HUES6 (cell line): ENCODE measurements at regions not wholly inside any gene's neighbourhood (a gene's known extent, or its start where the extent isn't known, plus 50 kb on each side); places are given as distances from the start of the nearest gene placed in this dataset.
"Not testable (repeated sequence)": the region's sequence is repeated elsewhere in the genome, so short reads cannot be mapped to it uniquely, and the experiment has no call there.

Experiments used
- H3K27ac ChIP-seq: 2 replicates; pipeline ENCODE4 v1.7.0; 2013; ENCODE audit warnings: low read depth, mild to moderate bottlenecking, low read length, inconsistent platforms
- H3K27me3 ChIP-seq: 2 replicates; pipeline ENCODE4 v1.6.1; 2013; ENCODE audit warnings: low read length; ENCODE audit not compliant: control insufficient read depth, insufficient read depth
- H3K36me3 ChIP-seq: 2 replicates; pipeline ENCODE4 v1.6.1; 2013; ENCODE audit warnings: low read length; ENCODE audit not compliant: control insufficient read depth, insufficient read depth
- H3K4me1 ChIP-seq: 2 replicates; pipeline ENCODE4 v1.6.1; 2013; ENCODE audit warnings: low read length; ENCODE audit not compliant: control insufficient read depth, insufficient read depth
- H3K4me3 ChIP-seq: 2 replicates; pipeline ENCODE4 v1.5.1; 2013; ENCODE audit warnings: low read depth, low read length
- H3K9ac ChIP-seq: one replicate; pipeline ENCODE4 v1.6.1; 2013; ENCODE audit warnings: mild to moderate bottlenecking, low read length
- H3K9me3 ChIP-seq: 2 replicates; pipeline ENCODE4 v1.6.1; 2013; ENCODE audit warnings: low read depth, low read length; ENCODE audit not compliant: control insufficient read depth, insufficient read depth

- H3K4me1 ChIP-seq: peaks cover 24% of the 10 kb centered on the region
- no peaks in the 10 kb centered on the region for H3K36me3 ChIP-seq
- H3K9me3 ChIP-seq: peaks cover 2% of the 10 kb centered on the region
Measured at GRCh38 chr16:52113533-52114183, 433.3 kb downstream of the TOX3 start.

GRCh38 chr16:52104993-52105392 is 441.9 kb downstream of the TOX3 start:
- not testable (repeated sequence) for H3K27ac ChIP-seq, H3K4me1 ChIP-seq, H3K4me3 ChIP-seq, H3K9ac ChIP-seq, H3K27me3 ChIP-seq, H3K36me3 ChIP-seq, H3K9me3 ChIP-seq

More at GRCh38 chr16:52113533-52114183, 433.3 kb downstream of the TOX3 start:
- Histone ChIP-seq H3K27ac (no peak overlapping the region), H3K9ac (no peak overlapping the region), H3K27me3 (no peaks in the 10 kb centered on the region), H3K4me3 (no peak overlapping the region)

DNA sequence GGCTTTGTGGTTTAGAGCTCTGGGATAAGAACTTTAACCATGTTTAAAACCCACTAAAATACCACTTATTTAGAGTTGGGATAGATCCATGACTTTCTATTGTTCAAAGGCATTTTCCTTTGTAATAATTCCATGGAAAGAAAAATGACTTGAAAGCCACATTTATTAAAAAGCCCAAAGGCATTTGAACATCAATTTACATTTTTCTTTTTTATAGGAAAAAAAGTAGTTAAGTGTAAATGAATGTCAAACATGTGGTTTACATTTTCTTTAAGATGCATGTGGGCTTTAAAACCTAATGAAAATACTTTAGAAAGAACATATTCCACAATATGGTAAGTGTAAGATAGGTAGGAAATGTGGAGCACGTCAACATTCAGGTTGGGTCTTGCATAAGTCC is 443.2 kb downstream of the TOX3 start:
- no peaks in the 10 kb centered on the region for H3K4me1 ChIP-seq
- H3K9me3 ChIP-seq: no peaks in the 10 kb centered on the region
- H3K9ac ChIP-seq: no peak overlapping the region
- H3K27me3 ChIP-seq: no peaks in the 10 kb centered on the region
- no peak overlapping the region for H3K4me3 ChIP-seq
- no peak overlapping the region for H3K27ac ChIP-seq
- no peaks in the 10 kb centered on the region for H3K36me3 ChIP-seq

- Histone ChIP-seq H3K9ac (no peak overlapping the region), H3K4me1 (no peaks in the 10 kb centered on the region), H3K36me3 (no peaks in the 10 kb centered on the region), H3K27me3 (no peaks in the 10 kb centered on the region), H3K4me3 (no peak overlapping the region), H3K9me3 (no peaks in the 10 kb centered on the region), H3K27ac (no peak overlapping the region)
Measured at GRCh38 chr16:52101246-52101645, 445.7 kb downstream of the TOX3 start.

DNA sequence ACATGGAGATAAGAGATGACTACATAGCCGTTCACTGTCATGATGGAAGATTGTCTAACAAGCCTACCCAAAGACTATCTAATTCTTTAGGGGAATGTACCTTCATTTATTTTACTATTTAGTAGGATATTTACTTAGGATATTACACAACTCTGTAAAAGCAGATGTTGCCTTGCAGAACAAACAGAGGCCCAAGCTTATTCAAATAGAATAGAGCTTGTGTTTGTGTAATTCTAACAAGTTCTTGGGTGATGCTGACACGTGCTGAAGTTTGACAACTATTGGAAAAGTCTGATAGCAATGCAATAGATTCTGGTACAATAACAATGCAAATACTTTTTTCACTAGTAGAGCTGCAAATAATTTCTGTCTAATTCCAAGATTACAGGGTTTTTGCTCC is 447.6 kb downstream of the TOX3 start:
- Histone ChIP-seq H3K9ac (no peak overlapping the region), H3K9me3 (no peaks in the 10 kb centered on the region), H3K27ac (no peak overlapping the region), H3K27me3 (no peaks in the 10 kb centered on the region), H3K36me3 (no peaks in the 10 kb centered on the region), H3K4me3 (no peak overlapping the region), H3K4me1 (no peaks in the 10 kb centered on the region)

- no peaks in the 10 kb centered on the region for H3K9me3 ChIP-seq
- H3K27ac ChIP-seq: no peak overlapping the region
- H3K27me3 ChIP-seq: no peaks in the 10 kb centered on the region
- no peak overlapping the region for H3K9ac ChIP-seq
- no peak overlapping the region for H3K4me3 ChIP-seq
- no peaks in the 10 kb centered on the region for H3K36me3 ChIP-seq
- no peaks in the 10 kb centered on the region for H3K4me1 ChIP-seq
Measured at GRCh38 chr16:52095471-52095870, 451.5 kb downstream of the TOX3 start.

- H3K27ac ChIP-seq: no peak overlapping the region
- no peaks in the 10 kb centered on the region for H3K9me3 ChIP-seq
- H3K4me1 ChIP-seq: no peaks in the 10 kb centered on the region
- no peak overlapping the region for H3K9ac ChIP-seq
- no peaks in the 10 kb centered on the region for H3K36me3 ChIP-seq
- no peaks in the 10 kb centered on the region for H3K27me3 ChIP-seq
- H3K4me3 ChIP-seq: no peak overlapping the region
Measured at GRCh38 chr16:52092126-52092525, 454.8 kb downstream of the TOX3 start.

DNA sequence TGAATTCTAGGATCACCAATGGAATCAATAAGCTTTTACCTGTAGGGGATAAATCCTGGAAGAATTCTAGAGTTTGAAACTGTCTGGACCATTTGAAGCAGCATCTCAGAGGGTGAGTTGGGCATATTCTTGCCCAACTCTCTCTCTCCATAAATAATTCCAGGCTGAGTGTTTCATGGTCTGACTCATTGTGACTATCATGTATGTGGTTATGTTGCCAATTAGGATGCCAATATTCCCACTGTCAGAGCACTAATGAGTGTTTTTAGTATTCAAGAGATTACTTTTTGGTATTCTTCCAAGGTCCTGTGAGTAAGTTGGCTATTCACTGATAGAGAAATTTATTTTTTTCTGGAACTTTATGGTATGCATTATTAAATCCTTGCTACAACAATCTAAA is 456.9 kb downstream of the TOX3 start:
- no peaks in the 10 kb centered on the region for H3K36me3 ChIP-seq
- H3K4me3 ChIP-seq: no peak overlapping the region
- no peak overlapping the region for H3K9ac ChIP-seq
- H3K27ac ChIP-seq: no peak overlapping the region
- no peaks in the 10 kb centered on the region for H3K4me1 ChIP-seq
- H3K27me3 ChIP-seq: no peaks in the 10 kb centered on the region
- no peaks in the 10 kb centered on the region for H3K9me3 ChIP-seq

DNA sequence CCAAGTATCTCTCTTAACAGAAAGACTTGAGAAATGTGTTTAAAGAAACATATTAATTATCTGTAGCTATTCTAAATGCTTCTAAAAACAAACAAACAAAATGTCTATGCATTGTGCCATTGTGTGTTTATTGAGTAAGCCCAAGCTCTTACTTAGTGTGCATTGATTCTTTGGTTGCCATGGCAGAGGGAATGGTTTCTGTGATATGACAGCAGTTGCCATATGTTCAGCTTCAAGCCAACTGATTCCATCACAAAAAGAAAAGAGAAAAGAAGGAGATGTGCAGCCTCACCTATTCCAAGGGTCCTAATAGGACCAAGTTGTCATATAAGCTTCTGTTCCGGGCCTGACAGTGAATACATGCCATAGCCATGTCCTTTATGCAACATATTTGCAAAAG is 457.5 kb downstream of the TOX3 start:
- no peaks in the 10 kb centered on the region for H3K4me1 ChIP-seq
- H3K9me3 ChIP-seq: no peaks in the 10 kb centered on the region
- no peak overlapping the region for H3K9ac ChIP-seq
- no peaks in the 10 kb centered on the region for H3K27me3 ChIP-seq
- no peak overlapping the region for H3K4me3 ChIP-seq
- H3K27ac ChIP-seq: no peak overlapping the region
- no peaks in the 10 kb centered on the region for H3K36me3 ChIP-seq

DNA sequence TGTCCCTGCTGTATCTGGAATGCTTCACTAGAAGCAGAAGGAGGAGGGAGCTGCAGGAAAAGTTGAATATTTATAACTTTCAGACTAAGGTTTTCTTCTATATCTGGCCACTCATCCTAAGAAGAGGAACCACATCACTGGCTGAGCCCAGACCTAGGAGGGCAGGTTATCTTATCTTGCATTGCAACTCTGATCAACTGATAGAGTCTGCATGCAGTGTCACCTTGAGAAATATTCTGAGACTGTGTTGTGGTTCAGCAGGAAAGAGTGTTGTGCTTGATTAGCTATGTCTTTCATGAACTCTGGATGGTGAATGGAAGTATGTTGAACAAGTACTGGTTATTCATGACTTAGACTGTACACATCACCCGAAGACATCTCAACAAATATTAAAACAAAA is 460.0 kb downstream of the TOX3 start:
- H3K27ac ChIP-seq: no peak overlapping the region
- H3K4me3 ChIP-seq: no peak overlapping the region
- H3K9me3 ChIP-seq: no peaks in the 10 kb centered on the region
- no peak overlapping the region for H3K9ac ChIP-seq
- no peaks in the 10 kb centered on the region for H3K27me3 ChIP-seq
- no peaks in the 10 kb centered on the region for H3K4me1 ChIP-seq
- H3K36me3 ChIP-seq: no peaks in the 10 kb centered on the region

DNA sequence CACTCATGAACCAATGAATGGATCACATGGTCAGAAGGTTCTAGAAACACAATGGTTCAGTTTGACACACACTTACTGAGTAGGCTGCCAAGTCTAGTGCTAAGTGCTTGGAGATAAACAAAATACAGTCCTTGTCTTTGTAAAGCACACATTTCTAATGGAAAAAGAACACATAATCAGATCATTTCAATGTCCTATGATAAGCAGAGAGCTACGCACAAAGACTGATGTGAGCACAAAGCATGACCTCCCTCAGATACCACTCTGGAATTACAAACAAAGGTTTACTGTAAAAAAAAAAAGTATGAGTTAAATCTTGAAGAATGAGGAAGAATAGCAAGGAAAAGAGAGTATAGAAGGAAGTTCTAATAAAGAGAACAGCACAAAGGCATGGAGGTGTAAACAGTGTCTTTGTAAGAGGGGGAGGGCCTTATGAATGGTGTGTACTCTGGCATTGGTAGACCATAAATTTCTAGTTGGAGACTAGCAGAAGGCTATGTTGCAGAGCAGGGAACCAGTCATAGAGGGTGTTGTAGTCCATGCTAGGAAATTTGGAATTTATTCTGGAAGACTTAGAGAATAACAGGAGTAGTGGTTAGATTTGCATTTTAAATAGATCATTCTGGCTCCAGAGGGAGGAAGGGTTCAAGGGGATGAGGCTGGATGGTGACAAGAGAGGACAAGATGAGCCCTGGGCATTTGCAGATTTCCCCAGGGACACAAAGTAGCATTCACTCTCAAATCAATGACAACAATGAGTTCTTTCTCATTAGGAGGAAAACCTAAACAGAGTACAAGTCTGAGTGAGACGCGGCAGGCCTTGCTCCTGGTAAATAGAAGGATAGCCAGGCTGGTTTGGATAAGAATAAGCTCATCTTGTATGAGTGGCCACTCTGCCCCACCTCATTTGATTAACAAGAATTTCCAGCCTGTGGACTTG is 468.0 kb downstream of the TOX3 start:
- H3K9me3 ChIP-seq: no peaks in the 10 kb centered on the region
- H3K4me3 ChIP-seq: no peak overlapping the region
- H3K27me3 ChIP-seq: no peaks in the 10 kb centered on the region
- no peaks in the 10 kb centered on the region for H3K36me3 ChIP-seq
- H3K27ac ChIP-seq: no peak overlapping the region
- no peak overlapping the region for H3K9ac ChIP-seq
- no peaks in the 10 kb centered on the region for H3K4me1 ChIP-seq
